ENCODE measurements at regions not wholly inside any gene's neighbourhood (a gene's known extent, or its start where the extent isn't known, plus 50 kb on each side); places are given as distances from the start of the nearest gene placed in this dataset.

DNA sequence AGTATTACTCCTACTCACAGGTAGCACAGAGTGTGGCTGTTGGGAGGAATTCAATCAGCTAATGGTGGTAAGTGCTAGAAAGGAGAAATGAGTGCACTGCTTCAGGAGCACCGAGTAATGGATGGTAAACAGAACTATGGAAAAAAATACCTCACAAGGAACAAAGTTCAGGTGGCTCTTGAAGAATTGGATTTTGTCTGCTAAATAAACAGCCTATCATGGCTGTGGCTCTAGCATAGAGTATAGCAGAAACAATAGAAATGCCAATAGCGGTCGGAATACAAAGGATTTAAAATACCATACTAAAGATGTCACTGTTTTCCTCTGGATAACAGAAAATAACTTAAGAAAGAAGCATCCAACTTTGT is 482.5 kb downstream of the NUP35 start:
- TF ChIP-seq TAF1 (IDR thresholded peaks at IDR 0.05; ENCODE audit: low read depth) (no peak), TEAD4 (IDR thresholded peaks at IDR 0.05) (no peak), CREB1 (IDR thresholded peaks at IDR 0.05; ENCODE audit: low read depth) (no peak), YY1 (IDR thresholded peaks at IDR 0.05; ENCODE audit: low read depth) (no peak), EP300 (IDR thresholded peaks at IDR 0.05; ENCODE audit: borderline replicate concordance) (no peak)
- TF ChIP-seq, protein P1, sequence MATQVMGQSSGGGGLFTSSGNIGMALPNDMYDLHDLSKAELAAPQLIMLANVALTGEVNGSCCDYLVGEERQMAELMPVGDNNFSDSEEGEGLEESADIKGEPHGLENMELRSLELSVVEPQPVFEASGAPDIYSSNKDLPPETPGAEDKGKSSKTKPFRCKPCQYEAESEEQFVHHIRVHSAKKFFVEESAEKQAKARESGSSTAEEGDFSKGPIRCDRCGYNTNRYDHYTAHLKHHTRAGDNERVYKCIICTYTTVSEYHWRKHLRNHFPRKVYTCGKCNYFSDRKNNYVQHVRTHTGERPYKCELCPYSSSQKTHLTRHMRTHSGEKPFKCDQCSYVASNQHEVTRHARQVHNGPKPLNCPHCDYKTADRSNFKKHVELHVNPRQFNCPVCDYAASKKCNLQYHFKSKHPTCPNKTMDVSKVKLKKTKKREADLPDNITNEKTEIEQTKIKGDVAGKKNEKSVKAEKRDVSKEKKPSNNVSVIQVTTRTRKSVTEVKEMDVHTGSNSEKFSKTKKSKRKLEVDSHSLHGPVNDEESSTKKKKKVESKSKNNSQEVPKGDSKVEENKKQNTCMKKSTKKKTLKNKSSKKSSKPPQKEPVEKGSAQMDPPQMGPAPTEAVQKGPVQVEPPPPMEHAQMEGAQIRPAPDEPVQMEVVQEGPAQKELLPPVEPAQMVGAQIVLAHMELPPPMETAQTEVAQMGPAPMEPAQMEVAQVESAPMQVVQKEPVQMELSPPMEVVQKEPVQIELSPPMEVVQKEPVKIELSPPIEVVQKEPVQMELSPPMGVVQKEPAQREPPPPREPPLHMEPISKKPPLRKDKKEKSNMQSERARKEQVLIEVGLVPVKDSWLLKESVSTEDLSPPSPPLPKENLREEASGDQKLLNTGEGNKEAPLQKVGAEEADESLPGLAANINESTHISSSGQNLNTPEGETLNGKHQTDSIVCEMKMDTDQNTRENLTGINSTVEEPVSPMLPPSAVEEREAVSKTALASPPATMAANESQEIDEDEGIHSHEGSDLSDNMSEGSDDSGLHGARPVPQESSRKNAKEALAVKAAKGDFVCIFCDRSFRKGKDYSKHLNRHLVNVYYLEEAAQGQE (IDR thresholded peaks at IDR 0.05; ENCODE audit: low read depth) = no peak
- TF ChIP-seq, protein P2, sequence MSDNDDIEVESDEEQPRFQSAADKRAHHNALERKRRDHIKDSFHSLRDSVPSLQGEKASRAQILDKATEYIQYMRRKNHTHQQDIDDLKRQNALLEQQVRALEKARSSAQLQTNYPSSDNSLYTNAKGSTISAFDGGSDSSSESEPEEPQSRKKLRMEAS (IDR thresholded peaks at IDR 0.05) = no peak

DNA sequence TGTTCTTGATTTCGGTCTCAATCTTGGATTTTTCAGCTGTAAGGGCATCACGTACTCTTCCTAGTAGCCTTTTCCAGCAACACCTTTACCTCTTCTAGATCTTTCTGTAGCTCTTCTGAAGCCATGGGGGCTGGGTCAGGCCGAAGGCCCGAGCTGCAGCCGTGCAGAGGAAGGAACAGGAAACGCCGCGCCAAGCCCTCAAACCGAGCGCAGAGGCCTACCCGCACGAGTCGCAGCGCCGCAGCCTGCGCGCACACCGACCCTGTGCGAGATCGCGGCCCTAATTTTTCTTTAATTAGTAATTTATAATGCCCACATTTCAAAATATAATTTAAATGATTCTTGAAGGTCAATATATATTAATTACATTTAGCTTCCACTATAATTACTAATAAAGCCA is 483.8 kb downstream of the NUP35 start:
- TF ChIP-seq, protein P1 (IDR thresholded peaks at IDR 0.05; ENCODE audit: low read depth) = no peak
- TF ChIP-seq NFIC (IDR thresholded peaks at IDR 0.05) = no peak
- TF ChIP-seq, protein P3, sequence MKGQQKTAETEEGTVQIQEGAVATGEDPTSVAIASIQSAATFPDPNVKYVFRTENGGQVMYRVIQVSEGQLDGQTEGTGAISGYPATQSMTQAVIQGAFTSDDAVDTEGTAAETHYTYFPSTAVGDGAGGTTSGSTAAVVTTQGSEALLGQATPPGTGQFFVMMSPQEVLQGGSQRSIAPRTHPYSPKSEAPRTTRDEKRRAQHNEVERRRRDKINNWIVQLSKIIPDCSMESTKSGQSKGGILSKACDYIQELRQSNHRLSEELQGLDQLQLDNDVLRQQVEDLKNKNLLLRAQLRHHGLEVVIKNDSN (IDR thresholded peaks at IDR 0.05) = no peak
- no peak for TF ChIP-seq FOXM1 (IDR thresholded peaks at IDR 0.05; ENCODE audit: borderline replicate concordance, low read depth)
- no peak for TF ChIP-seq CEBPB (IDR thresholded peaks at IDR 0.05)
- no peak for TF ChIP-seq TCF12 (IDR thresholded peaks at IDR 0.05; ENCODE audit: low read depth)
- no peak for TF ChIP-seq ZBTB7A (IDR thresholded peaks at IDR 0.05; ENCODE audit: low read depth)
- no peak for TF ChIP-seq TAF1 (IDR thresholded peaks at IDR 0.05; ENCODE audit: low read depth)
- no peak for TF ChIP-seq CREB1 (IDR thresholded peaks at IDR 0.05; ENCODE audit: low read depth)
- no peak for TF ChIP-seq YY1 (IDR thresholded peaks at IDR 0.05; ENCODE audit: low read depth)
- TF ChIP-seq TEAD4 (IDR thresholded peaks at IDR 0.05) = no peak
- TF ChIP-seq, protein P2 (IDR thresholded peaks at IDR 0.05) = no peak
- no peak for TF ChIP-seq EP300 (IDR thresholded peaks at IDR 0.05; ENCODE audit: borderline replicate concordance)

DNA sequence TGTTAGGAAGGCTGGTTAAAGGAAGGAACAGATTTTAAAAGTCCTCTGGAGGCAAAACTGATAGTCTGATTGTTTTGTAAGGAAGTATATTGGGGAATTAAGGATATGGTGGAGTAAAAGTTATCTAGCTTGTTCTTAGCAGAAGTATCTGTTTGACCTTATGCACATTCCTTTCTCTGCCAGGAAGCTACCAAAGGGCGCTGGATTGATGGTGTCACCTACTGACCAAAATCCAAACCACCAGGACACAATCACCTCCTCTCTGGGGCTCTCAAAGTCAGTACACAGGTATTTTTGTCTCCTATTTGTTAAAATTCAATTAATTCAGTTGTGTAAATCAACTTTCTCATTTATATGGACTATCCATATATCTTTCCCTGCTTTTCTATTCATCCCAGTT is 484.5 kb downstream of the NUP35 start:
- TF ChIP-seq, protein P1 (IDR thresholded peaks at IDR 0.05; ENCODE audit: low read depth) = no peak
- TF ChIP-seq, protein P3 (IDR thresholded peaks at IDR 0.05) = no peak

DNA sequence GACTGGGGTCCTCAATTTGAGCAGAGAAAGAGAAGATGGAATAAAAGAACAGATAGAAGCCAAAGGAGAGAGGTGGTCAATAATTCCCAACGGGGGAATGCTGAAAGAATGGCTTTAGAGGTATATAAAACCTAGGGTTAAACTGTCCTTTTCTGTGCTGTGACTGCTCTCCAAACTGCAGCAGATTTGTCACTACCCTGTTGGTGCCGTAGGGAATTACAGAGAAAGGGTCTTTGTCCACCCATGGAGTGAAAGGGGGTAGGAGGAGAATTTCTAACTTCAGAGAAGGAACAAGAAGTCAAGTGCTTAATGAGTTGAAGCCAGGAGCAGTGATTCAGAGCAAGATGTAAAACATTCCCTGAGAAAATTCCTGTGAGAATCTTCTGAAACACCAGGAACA is 486.5 kb downstream of the NUP35 start:
- TF ChIP-seq RAD21 (IDR thresholded peaks at IDR 0.05; ENCODE audit: low read depth) (no peak), YY1 (IDR thresholded peaks at IDR 0.05; ENCODE audit: low read depth) (no peak), EGR1 (IDR thresholded peaks at IDR 0.05) (no peak), ZBTB7A (IDR thresholded peaks at IDR 0.05; ENCODE audit: low read depth) (no peak), NFIC (IDR thresholded peaks at IDR 0.05) (no peak), FOXM1 (IDR thresholded peaks at IDR 0.05; ENCODE audit: borderline replicate concordance, low read depth) (no peak), TEAD4 (IDR thresholded peaks at IDR 0.05) (no peak), TAF1 (IDR thresholded peaks at IDR 0.05; ENCODE audit: low read depth) (no peak), TCF12 (IDR thresholded peaks at IDR 0.05; ENCODE audit: low read depth) (no peak)
- TF ChIP-seq, protein P2 (IDR thresholded peaks at IDR 0.05) = no peak
- TF ChIP-seq, protein P3 (IDR thresholded peaks at IDR 0.05) = no peak
